PFSK-1 (cell line): ENCODE measurements at regions not wholly inside any gene's neighbourhood (a gene's known extent, or its start where the extent isn't known, plus 50 kb on each side); places are given as distances from the start of the nearest gene placed in this dataset.

Experiments
- POLR2AphosphoS5 ChIP-seq: IDR thresholded peaks from 2 replicates; pipeline ENCODE4 v1.6.1; 2012; ENCODE audit warnings: low read depth, mild to moderate bottlenecking, control low read depth, low read length, moderate library complexity
- REST ChIP-seq, 2 experiments: IDR thresholded peaks; 2 replicates each; pipeline versions ENCODE4 v1.6.1 to v1.8.0; 2011 to 2012; ENCODE audit warnings: low read depth in 2 of 2, low read length in 2 of 2, control low read depth in 1 of 2, inconsistent platforms in 1 of 2, mild to moderate bottlenecking in 1 of 2, moderate library complexity in 1 of 2; ENCODE audit not compliant: insufficient read depth in 1 of 2
- SIN3A ChIP-seq: IDR thresholded peaks from 2 replicates; pipeline ENCODE4 v1.6.1; 2012; ENCODE audit warnings: mild to moderate bottlenecking, low read length, moderate library complexity, borderline replicate concordance; ENCODE audit not compliant: insufficient read depth
- TAF1 ChIP-seq: IDR thresholded peaks from 2 replicates; pipeline ENCODE4 v1.6.1; 2012; ENCODE audit warnings: low read length, control low read depth, borderline replicate concordance; ENCODE audit not compliant: insufficient read depth

GRCh38 chr7:47664650-47665195 lies 82.8 kb upstream of the TNS3 start:
- TF ChIP-seq REST (IDR thresholded peaks at IDR 0.05; ENCODE audit: insufficient read depth in 1 of 2, low read depth in 2 of 2, low read length in 2 of 2) (no peak), POLR2AphosphoS5 (no peak), TAF1 (no peak), SIN3A (no peak)
